GM21786 (cell line): ENCODE measurements at regions not wholly inside any gene's neighbourhood (a gene's known extent, or its start where the extent isn't known, plus 50 kb on each side); places are given as distances from the start of the nearest gene placed in this dataset.
"Not testable (repeated sequence)": the region's sequence is repeated elsewhere in the genome, so short reads cannot be mapped to it uniquely, and the experiment has no call there.

Experiments
- ATAC-seq: cut with Tn5 transposase; IDR thresholded peaks from one replicate; pipeline ENCODE4 v1.9.1; 2021; ENCODE audit not compliant: unreplicated experiment

GRCh38 chr15:98263787-98264186, 303.3 kb downstream of the ARRDC4 start:
- no peak for ATAC-seq

- ATAC-seq, result no peak
Measured at GRCh38 chr15:98266295-98266694, 305.8 kb downstream of the ARRDC4 start.

- no peak for ATAC-seq
Measured at GRCh38 chr15:98268163-98268562, 307.7 kb downstream of the ARRDC4 start.

GRCh38 chr15:98272625-98273024, 312.1 kb downstream of the ARRDC4 start:
- no peak for ATAC-seq

DNA sequence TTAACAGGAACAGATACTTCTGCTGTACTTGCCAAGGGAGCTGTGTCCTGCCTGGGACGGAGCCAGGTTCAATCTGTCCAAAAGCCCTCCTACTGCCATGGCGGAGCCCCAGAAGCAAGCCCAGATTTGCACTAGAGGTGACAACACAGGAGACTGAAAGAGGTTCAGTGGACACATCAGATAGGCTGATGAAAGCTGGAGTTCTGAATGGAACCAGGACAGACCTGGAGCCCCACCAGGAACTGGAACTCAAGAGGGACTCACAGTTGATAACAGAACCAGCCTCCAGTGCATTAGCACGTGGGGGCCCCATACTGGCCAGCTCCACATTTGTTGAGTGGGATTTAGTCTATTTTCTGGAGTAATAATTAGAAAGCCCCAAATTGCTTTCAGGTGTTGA, 315.5 kb downstream of the ARRDC4 start:
- ATAC-seq, result no peak

DNA sequence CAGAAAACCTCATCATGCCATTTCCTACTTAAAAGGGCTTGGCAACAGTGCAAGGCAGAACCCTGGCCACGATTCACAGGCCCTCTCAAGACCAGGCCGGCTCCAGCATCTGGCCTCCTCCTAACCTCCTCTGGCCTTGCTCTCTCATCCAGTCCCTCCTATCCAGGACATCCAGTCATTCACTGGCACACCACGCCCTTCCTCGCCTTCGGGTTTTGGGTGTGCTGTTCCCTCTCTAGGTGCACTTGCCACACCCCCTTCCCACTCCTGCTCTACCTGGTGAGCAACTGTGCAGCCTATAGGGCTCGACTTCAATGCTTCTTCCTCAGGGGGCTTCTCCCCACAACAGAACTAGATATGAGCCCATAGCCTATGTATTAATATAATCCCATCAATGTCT, 317.1 kb downstream of the ARRDC4 start:
- no peak for ATAC-seq

DNA sequence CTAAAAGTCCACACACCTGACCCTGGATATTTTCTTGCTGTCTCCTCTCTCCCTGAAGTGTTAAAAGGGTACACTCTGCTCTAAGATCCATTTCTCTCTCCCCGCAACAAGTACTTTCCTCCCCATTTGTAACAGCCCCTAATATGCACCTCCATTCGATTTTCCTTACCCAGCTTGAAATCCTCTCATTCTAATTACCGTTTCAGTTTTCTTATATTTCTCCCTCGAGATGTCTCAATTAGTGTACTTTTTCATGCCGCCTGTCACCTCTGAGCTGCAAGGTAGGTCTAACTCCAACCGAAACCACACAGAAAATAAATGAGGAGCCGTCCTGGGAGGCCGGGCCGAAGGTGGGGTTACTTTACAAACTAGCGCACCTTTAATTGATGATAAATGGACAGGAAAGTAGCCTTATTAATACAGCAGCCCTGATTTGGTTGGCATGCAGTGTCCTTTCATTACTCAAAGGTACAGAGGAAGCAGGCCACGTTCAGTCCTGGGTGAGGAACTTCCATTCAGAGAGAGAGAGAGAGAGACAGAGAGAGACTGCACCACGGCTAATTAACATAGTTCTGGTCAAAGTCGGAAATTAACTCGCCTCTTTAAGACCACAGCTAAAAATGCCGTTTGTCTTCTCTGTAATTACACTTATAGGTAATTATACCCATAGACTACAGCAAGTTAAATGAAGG, 319.9 kb downstream of the ARRDC4 start:
- ATAC-seq, result no peak

GRCh38 chr15:98281130-98281529, 320.6 kb downstream of the ARRDC4 start:
- ATAC-seq, result no peak

DNA sequence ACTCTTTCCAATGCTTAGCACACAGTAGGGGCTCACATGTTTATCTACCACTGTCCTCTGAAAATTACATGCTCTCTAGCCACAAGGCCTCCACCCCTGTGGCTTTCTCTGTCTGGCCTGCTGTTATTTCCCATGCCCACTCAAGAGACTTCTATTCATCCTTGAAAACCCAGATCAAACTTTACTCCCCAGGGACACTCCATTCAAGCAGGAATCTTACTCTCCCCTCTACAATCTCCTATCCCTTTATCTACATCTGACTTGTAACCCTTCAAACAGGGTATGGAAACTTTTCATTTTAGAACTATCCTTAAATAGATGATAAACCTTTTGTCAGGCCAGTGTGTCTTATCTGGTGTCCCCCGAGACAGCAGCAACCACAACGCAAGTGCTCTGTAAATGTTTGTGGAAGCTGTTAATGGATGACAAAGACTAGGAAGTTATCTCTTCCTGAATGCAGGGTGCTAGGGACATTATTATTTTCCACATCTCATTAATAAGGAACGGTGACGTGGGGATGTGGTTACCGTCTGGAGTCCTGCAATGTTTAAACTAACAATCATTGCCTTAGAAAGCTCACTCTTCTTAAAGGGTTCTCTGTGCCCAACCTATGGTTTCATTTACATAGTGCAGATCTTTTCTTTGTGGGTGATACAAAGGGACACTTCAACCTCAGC, 322.3 kb downstream of the ARRDC4 start:
- ATAC-seq, result no peak

- ATAC-seq, result no peak
Measured at GRCh38 chr15:98286200-98286599, 325.7 kb downstream of the ARRDC4 start.

- ATAC-seq, result no peak
Measured at GRCh38 chr15:98286831-98287230, 326.3 kb downstream of the ARRDC4 start.

GRCh38 chr15:98288091-98288590, 327.6 kb downstream of the ARRDC4 start:
- ATAC-seq, result no peak

DNA sequence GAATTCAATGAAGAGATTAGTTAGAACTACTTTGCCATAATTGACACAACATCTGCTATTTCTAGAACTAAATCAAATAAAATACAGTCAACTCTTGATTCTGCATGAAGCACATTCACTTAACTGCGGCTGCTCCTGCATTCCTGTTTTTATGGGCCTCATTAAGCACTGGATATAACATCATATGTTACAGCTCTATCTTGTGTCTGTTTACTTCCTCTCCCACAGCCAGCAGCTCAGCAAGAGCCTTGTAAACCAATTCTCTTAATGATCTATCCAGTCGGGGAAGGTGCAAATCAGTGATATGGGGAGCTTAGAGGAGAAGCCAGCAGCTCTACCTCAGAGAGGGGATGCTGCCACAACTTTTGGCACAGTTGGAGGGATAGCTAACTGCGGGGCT, 329.2 kb downstream of the ARRDC4 start:
- no peak for ATAC-seq

GRCh38 chr15:98292442-98293240, 332.1 kb downstream of the ARRDC4 start:
- ATAC-seq, result peak; percentile 67

GRCh38 chr15:98294126-98294525, 333.6 kb downstream of the ARRDC4 start:
- no peak for ATAC-seq

DNA sequence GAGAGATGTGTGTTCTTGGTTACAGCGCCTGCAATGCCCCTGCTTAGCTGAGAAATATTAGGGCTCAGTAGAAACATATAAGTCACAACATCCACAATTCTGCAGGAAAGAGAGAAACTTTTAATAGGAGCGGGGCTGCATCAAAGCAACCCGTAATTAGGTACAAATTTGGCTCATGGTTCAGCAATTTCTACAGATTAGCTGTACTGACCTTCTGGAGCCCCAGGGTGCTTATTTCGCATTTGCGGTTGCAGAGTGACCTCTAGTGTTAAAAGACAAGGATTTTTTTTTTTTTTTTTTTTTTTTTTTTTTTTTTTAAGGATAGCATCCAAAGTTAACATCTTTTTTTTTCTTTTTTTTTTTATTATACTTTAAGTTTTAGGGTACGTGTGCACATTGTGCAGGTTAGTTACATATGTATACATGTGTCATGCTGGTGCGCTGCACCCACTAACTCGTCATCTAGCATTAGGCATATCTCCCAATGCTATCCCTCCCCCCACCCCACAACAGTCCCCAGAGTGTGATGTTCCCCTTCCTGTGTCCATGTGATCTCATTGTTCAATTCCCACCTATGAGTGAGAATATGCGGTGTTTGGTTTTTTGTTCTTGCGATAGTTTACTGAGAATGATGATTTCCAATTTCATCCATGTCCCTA, 334.7 kb downstream of the ARRDC4 start:
- not testable (repeated sequence) for ATAC-seq

DNA sequence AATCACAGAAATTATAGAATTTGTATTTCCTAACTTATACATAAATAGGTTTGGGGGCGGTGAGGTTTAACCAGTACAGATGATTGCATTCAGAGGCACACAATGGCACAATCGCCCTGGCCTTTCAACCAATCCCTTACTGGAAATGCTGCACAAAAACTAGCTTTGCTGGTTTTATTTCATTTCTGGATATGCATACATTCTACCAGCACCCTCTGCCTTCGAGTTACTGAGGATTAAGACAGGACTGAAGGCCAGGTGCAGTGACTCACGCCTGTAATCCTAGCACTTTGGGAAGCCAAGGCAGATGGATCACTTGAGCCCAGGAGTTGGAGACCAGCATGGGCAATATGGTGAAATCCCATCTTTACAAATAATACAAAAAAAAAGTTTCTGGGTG, 336.1 kb downstream of the ARRDC4 start:
- no peak for ATAC-seq

GRCh38 chr15:98304371-98304770, 343.9 kb downstream of the ARRDC4 start:
- ATAC-seq, result no peak

- no peak for ATAC-seq
Measured at GRCh38 chr15:98308117-98308516, 340.2 kb upstream of the IGF1R start.

DNA sequence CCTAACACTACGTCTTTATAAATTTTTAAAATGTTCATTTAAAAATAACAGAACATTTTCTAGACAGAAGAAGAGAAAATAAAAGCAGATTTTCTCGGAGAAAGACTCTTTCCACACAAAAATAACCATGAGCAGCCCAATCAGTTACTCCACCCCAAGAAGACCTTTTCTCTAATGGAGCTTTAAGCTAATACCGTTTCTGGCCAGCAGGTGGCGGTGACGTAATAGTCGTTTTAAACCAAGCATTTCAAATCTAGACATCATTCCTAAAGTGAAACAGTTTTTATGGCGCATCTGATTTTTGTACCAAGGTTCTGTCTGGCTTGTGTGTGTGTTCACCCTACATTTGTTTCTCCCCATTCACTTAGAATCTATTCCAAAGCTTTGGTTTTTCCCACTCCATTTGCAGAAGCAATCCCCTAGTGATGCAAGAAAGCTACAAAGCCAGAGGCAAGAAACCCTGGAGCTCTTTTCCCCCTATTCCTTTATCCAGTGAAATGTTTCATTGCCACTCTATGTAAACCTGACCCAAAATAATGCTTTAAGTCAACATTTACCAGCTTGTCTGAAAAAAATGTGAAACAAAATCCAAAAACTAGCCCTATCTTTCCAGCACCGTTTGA, 336.7 kb upstream of the IGF1R start:
- ATAC-seq, result peak; percentile 91

GRCh38 chr15:98312913-98313312, 335.4 kb upstream of the IGF1R start:
- ATAC-seq, result no peak
